ENCODE measurements at regions not wholly inside any gene's neighbourhood (a gene's known extent, or its start where the extent isn't known, plus 50 kb on each side); places are given as distances from the start of the nearest gene placed in this dataset.

- TF ChIP-seq CTCF (IDR thresholded peaks at IDR 0.05): no peak
- TF ChIP-seq POLR2A (IDR thresholded peaks at IDR 0.05): no peak
These were observed 82.5 kb upstream of the PITRM1 start for GRCh38 chr10:3255075-3255474.
